WTC11 (cell line): ENCODE measurements at regions not wholly inside any gene's neighbourhood (a gene's known extent, or its start where the extent isn't known, plus 50 kb on each side); places are given as distances from the start of the nearest gene placed in this dataset.

ENCODE experiments used
- ATAC-seq: fragments of 200-7000 bp; cut with Tn5 transposase; 2 replicates; pipeline ENCODE4 v1.10.0; 2021; ENCODE audit warnings: mild to moderate bottlenecking, moderate library complexity
- CTCF ChIA-PET: fragments of 300-600 bp; sonication (Branson Sonifier 250); formaldehyde crosslinking; loops from one replicate; lab custom pipeline; 2021; ENCODE audit warnings: antibody characterized with exemption; lab: Charles Lee
- POLR2A ChIA-PET: fragments of 350-600 bp; sonication (Branson Sonifier 250); formaldehyde crosslinking; loops from one replicate; lab custom pipeline; 2021; ENCODE audit warnings: antibody characterized with exemption; lab: Charles Lee
- DNase-seq: peaks from one replicate; pipeline ENCODE4 v3.0.0; 2021; ENCODE audit warnings: low spot score
- H3K27ac Mint-ChIP-seq: 2 replicates; pipeline ENCODE4 v1.8.0; 2021; ENCODE audit warnings: mixed read lengths
- H3K27me3 Mint-ChIP-seq: 2 replicates; pipeline ENCODE4 v1.8.0; 2021; ENCODE audit warnings: low read depth, mild to moderate bottlenecking, moderate library complexity, mixed read lengths
- H3K36me3 Mint-ChIP-seq: 2 replicates; pipeline ENCODE4 v1.8.0; 2021; ENCODE audit warnings: mixed read lengths
- H3K4me1 Mint-ChIP-seq: 2 replicates; pipeline ENCODE4 v1.8.0; 2022; ENCODE audit warnings: mixed read lengths
- H3K4me3 Mint-ChIP-seq: 2 replicates; pipeline ENCODE4 v1.8.0; 2021; ENCODE audit warnings: mild to moderate bottlenecking, moderate library complexity, mixed read lengths
- H3K9me3 Mint-ChIP-seq: 2 replicates; pipeline ENCODE4 v1.8.0; 2021; ENCODE audit warnings: mixed read lengths
- AFF4 ChIP-seq: sonication (generic); formaldehyde crosslinking; IDR thresholded peaks from 2 replicates; pipeline ENCODE4 v1.8.1; 2023; ENCODE audit warnings: mild to moderate bottlenecking, missing genetic modification reagents, borderline replicate concordance
- ATF6 ChIP-seq: sonication (generic); formaldehyde crosslinking; IDR thresholded peaks from 2 replicates; pipeline ENCODE4 v1.8.1; 2023; ENCODE audit warnings: mild to moderate bottlenecking, missing genetic modification reagents
- CBFB ChIP-seq: sonication (generic); formaldehyde crosslinking; IDR thresholded peaks from 2 replicates; pipeline ENCODE4 v1.8.1; 2022; ENCODE audit warnings: mild to moderate bottlenecking, low read depth, missing genetic modification reagents
- E2F4 ChIP-seq: sonication (generic); formaldehyde crosslinking; IDR thresholded peaks from 2 replicates; pipeline ENCODE4 v1.8.1; 2022; ENCODE audit warnings: low read depth, mild to moderate bottlenecking, moderate library complexity, missing genetic modification reagents, borderline replicate concordance
- EMX1 ChIP-seq: fragments of 250-450 bp; sonication (Bioruptor Pico); IDR thresholded peaks from 2 replicates; pipeline ENCODE4 v1.8.0; 2021; ENCODE audit warnings: mild to moderate bottlenecking
- FOXJ3 ChIP-seq: sonication (generic); formaldehyde crosslinking; IDR thresholded peaks from 2 replicates; pipeline ENCODE4 v1.9.0; 2021; ENCODE audit warnings: missing genetic modification reagents, mild to moderate bottlenecking, borderline replicate concordance
- FOXK1 ChIP-seq: sonication (generic); formaldehyde crosslinking; IDR thresholded peaks from 2 replicates; pipeline ENCODE4 v1.8.0; 2022; ENCODE audit warnings: mild to moderate bottlenecking, moderate library complexity, missing genetic modification reagents
- GABPB1 ChIP-seq: sonication (generic); formaldehyde crosslinking; IDR thresholded peaks from 2 replicates; pipeline ENCODE4 v1.8.1; 2023; ENCODE audit warnings: mild to moderate bottlenecking, missing genetic modification reagents
- JAZF1 ChIP-seq: fragments of 250-450 bp; sonication (Bioruptor Pico); IDR thresholded peaks from 2 replicates; pipeline ENCODE4 v1.9.0; 2021; ENCODE audit warnings: moderate library complexity, mild to moderate bottlenecking, inconsistent platforms
- JUN ChIP-seq: sonication (generic); formaldehyde crosslinking; IDR thresholded peaks from 2 replicates; pipeline ENCODE4 v1.8.0; 2023; ENCODE audit warnings: mild to moderate bottlenecking, missing genetic modification reagents
- MYBL2 ChIP-seq: sonication (generic); formaldehyde crosslinking; IDR thresholded peaks from 2 replicates; pipeline ENCODE4 v1.8.1; 2023; ENCODE audit warnings: mild to moderate bottlenecking, moderate library complexity, missing genetic modification reagents
- SMAD4 ChIP-seq: sonication (generic); formaldehyde crosslinking; IDR thresholded peaks from 2 replicates; pipeline ENCODE4 v1.8.0; 2022; ENCODE audit warnings: mild to moderate bottlenecking, missing genetic modification reagents
- TEAD4 ChIP-seq: sonication (generic); formaldehyde crosslinking; IDR thresholded peaks from 2 replicates; pipeline ENCODE4 v1.8.0; 2022; ENCODE audit warnings: mild to moderate bottlenecking, missing genetic modification reagents
- ZNF121 ChIP-seq: sonication (generic); formaldehyde crosslinking; IDR thresholded peaks from 2 replicates; pipeline ENCODE4 v1.8.0; 2023; ENCODE audit warnings: missing genetic modification reagents
- ZNF263 ChIP-seq: sonication (generic); formaldehyde crosslinking; IDR thresholded peaks from 2 replicates; pipeline ENCODE4 v1.8.1; 2022; ENCODE audit warnings: low read depth, mild to moderate bottlenecking, moderate library complexity, missing genetic modification reagents
- ZNF317 ChIP-seq: sonication (generic); formaldehyde crosslinking; IDR thresholded peaks from 2 replicates; pipeline ENCODE4 v1.8.1; 2023; ENCODE audit warnings: low read depth, mild to moderate bottlenecking, moderate library complexity, missing genetic modification reagents, borderline replicate concordance
- TF ChIP-seq, protein P1 (sequence below): fragments of 250-450 bp; sonication (Bioruptor Pico); conservative IDR thresholded peaks from 2 replicates; pipeline ENCODE4 v1.9.0; 2021; ENCODE audit warnings: mild to moderate bottlenecking
- TF ChIP-seq, protein P2 (sequence below): sonication (generic); formaldehyde crosslinking; IDR thresholded peaks from 2 replicates; pipeline ENCODE4 v1.8.1; 2022; ENCODE audit warnings: missing genetic modification reagents, borderline replicate concordance

DNA sequence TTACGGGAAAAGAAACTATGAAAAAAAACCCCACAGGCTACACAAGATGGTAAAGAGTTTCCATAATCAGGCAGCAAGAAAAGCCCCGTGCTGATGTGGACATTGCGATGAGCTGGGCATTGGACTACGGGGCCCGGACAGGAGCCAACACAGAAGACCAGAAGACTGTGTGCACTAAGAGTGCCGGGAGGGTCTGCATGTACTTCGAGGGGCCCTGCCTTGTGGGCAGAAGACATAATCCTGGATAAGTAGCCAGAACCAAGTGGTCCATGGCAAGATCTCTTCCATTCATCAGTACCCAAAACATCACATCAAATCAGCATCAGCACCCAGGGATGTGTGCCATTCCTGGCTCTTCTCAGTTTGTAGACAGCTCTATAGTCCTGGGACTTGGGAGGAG, 317.8 kb downstream of the FGF9 start:
- Mint-ChIP-seq H3K27me3 (no peaks in the 10 kb centered on the region; the same call in 1 of the 2 replicates), H3K4me3 (no peak overlapping the region), H3K9me3 (no peaks in the 10 kb centered on the region), H3K4me1 (no peaks in the 10 kb centered on the region), H3K27ac (no peak overlapping the region), H3K36me3 (no peaks in the 10 kb centered on the region)
- POLR2A ChIA-PET = no interaction called here
- CTCF ChIA-PET = no interaction called here
- no peak for ATAC-seq
- no peak for DNase-seq
- no peak for TF ChIP-seq SMAD4 (CRISPR knock-in tag)
- TF ChIP-seq, protein P1, sequence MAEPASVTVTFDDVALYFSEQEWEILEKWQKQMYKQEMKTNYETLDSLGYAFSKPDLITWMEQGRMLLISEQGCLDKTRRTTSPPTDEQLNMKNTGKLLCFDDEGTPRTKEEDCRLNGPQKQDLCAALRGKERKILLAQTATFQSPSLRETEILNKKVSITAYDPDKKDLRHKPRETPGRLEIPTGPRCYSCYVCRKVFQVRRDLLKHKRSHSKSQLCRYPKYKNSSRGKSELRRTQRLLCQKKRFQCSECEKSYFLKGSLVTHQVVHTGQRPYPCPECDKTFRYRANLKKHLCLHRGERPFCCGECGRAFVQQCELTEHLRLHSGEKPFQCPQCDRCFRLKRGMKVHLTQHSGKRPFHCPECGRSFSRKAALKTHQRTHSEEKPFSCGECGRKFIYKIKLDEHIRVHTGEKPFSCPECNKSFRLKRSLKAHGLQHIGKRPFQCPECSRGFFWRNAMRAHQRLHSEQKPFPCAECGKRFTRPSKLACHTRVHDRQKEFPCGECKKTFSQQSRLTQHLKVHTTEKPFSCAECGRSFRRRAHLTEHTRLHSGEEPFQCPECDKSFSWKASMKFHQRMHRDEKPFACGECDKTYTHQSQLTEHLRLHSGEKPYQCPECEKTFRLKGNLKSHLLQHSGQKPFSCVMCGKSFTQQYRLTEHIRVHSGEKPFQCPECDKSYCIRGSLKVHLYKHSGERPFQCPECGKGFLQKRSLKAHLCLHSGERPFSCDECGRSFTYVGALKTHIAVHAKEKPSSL = no peak
- no peak for TF ChIP-seq FOXJ3 (CRISPR knock-in tag)
- TF ChIP-seq TEAD4 (CRISPR knock-in tag) = no peak
- TF ChIP-seq EMX1 (CRISPR knock-in tag) = no peak
- TF ChIP-seq GABPB1 = no peak
- TF ChIP-seq JAZF1 (CRISPR knock-in tag) = no peak
- TF ChIP-seq FOXK1 (CRISPR knock-in tag) = no peak
- no peak for TF ChIP-seq AFF4 (CRISPR knock-in tag)

DNA sequence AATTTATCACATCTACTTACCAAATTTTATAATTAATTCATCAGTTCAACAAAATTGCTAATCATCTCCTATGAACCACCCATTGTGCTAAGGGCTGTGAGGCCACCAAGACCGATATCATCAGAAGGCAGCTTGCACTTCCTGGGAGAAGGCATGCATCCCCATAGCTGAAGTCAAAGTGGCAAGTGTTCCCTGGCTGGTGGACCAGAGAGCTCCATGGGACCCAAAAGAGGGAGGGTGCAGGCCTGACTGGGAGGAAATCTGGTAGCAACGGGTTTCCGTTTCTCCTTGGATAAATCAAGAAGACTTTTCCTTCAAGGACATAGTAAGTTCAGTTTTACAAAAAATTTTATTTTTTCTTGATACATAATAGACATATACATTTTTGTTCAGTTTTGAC, 325.2 kb downstream of the FGF9 start:
- no peaks in the 10 kb centered on the region for H3K36me3 Mint-ChIP-seq
- POLR2A ChIA-PET = no interaction called here
- peaks cover 3% of the 10 kb centered on the region; the same call in 1 of the 2 replicates for H3K4me1 Mint-ChIP-seq
- ATAC-seq = no peak
- H3K9me3 Mint-ChIP-seq = no peaks in the 10 kb centered on the region
- CTCF ChIA-PET = no interaction called here
- H3K27me3 Mint-ChIP-seq = no peaks in the 10 kb centered on the region
- no peak overlapping the region for H3K4me3 Mint-ChIP-seq
- H3K27ac Mint-ChIP-seq = no peak overlapping the region
- TF ChIP-seq E2F4 = no peak
- no peak for TF ChIP-seq ZNF263 (CRISPR knock-in tag)
- no peak for TF ChIP-seq CBFB
- TF ChIP-seq, all 79 proteins: peak for 0
- no peak for DNase-seq

DNA sequence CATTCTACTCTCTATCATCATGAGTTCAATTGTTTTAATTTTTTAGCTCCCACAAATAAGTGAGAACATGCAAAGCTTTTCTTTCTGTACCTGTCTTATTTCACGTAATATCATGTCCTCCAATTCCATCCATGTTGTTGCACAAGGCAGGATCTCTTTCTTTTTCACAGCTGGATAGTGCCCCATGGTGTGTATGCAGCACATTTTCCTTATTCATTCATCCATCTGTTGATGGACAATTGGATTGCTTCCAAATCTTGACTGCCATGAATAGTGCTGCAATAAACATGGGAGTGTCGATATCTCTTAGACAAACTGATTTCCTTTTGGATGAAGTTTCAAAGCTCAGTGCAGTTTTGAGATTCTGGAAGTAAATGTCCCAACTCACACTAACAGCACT, 326.9 kb downstream of the FGF9 start:
- Mint-ChIP-seq H3K4me1 (peaks cover 3% of the 10 kb centered on the region; the same call in 1 of the 2 replicates), H3K27me3 (no peaks in the 10 kb centered on the region), H3K27ac (no peak overlapping the region), H3K36me3 (no peaks in the 10 kb centered on the region), H3K4me3 (no peak overlapping the region), H3K9me3 (no peaks in the 10 kb centered on the region)
- POLR2A ChIA-PET = no interaction called here
- no peak for DNase-seq
- TF ChIP-seq SMAD4 (CRISPR knock-in tag) = no peak
- TF ChIP-seq ATF6 = no peak
- no peak for TF ChIP-seq MYBL2 (CRISPR knock-in tag)
- TF ChIP-seq ZNF317 (CRISPR knock-in tag) = no peak
- no peak for TF ChIP-seq JUN (CRISPR knock-in tag)
- TF ChIP-seq, protein P2, sequence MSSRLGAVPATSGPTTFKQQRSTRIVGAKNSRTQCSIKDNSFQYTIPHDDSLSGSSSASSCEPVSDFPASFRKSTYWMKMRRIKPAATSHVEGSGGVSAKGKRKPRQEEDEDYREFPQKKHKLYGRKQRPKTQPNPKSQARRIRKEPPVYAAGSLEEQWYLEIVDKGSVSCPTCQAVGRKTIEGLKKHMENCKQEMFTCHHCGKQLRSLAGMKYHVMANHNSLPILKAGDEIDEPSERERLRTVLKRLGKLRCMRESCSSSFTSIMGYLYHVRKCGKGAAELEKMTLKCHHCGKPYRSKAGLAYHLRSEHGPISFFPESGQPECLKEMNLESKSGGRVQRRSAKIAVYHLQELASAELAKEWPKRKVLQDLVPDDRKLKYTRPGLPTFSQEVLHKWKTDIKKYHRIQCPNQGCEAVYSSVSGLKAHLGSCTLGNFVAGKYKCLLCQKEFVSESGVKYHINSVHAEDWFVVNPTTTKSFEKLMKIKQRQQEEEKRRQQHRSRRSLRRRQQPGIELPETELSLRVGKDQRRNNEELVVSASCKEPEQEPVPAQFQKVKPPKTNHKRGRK = no peak
- TF ChIP-seq ZNF121 = no peak
- CTCF ChIA-PET = interaction anchor here (2.6 kb wide), 1 partner anchor 85 kb away, joined by 8 read pairs; no protein-coding TSS in a partner anchor
- ATAC-seq = no peak
